NCI-H146 (cell line): ENCODE measurements at regions not wholly inside any gene's neighbourhood (a gene's known extent, or its start where the extent isn't known, plus 50 kb on each side); places are given as distances from the start of the nearest gene placed in this dataset.

Experiments used
- DNase-seq: peaks from one replicate; lab custom pipeline; 2025; lab: John Stamatoyannopoulos, UW

- no peak for DNase-seq
Observed at GRCh38 chr13:104206450-104207044, 1140.3 kb upstream of the SLC10A2 start.

DNA sequence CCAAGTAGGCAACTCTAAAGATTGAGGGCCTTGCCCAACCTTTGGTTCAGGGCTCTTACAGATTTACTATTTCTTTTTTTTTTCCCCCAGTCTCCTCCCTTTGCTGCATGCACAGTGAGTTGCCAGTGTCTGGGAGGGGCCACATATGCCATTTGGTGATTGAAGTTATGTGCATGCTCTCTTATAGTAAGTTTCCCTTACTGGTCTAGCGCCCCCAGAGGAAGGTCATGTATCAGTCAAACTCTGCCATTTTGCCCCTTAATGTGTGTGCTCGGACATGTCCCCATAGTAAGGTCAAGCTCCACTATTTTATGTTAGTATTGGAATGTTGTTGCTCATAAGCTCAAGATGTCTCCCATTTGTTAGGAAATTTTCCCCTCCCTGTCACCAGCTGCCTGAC lies 1138.0 kb upstream of the SLC10A2 start:
- no peak for DNase-seq

DNA sequence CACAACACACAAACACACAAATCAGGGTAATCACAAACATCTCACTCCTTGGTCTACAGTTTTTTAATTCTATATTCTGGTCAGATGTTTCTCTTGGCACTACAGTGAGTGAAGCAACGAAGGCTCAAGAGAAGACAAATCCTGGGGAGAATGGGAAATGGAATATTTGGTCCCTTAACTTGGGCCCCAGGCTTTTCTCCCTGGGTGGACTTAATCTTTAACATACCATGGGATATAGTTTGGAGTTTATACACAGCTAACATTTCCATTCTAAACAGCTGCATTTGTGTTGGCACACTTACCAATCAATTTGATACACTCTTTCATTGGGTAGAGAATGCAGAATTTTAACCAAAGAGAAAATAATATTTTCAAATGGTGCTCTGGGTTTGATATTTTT lies 1132.6 kb upstream of the SLC10A2 start:
- no peak for DNase-seq

GRCh38 chr13:104196611-104197010 lies 1130.4 kb upstream of the SLC10A2 start:
- no peak for DNase-seq

DNA sequence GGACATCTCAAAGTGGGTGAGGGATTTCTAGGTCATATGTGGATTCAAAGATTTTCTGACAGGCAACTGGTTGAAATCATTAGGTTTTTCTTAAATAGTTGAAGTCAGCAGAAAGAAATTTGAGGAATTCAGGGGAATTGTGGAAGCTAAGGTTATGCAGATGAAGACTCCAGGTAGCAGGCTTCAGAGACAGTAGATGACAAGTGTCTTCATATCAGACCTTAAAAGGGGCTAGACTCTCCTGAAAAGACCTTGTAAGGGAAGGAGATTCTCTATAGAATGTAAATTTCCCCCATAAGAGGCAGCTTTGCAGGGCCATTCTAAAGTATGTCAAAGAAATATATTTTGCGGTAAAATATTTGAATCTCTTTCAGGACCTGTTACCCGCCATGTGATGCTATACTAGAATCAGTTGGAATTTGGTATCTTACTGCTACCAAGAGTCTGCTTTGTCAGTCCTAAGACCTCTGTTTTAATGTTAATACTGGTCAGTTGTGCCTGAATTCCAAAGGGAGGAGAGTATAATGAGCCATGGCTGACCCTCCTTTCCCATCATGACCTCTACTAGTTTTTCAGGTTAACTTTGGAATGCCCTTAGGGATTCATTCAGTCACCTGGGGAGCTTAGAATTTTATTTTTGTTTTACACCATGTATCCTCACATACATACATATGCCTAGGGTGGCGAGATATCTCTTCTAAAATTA lies 1115.5 kb upstream of the SLC10A2 start:
- DNase-seq, result no peak

DNA sequence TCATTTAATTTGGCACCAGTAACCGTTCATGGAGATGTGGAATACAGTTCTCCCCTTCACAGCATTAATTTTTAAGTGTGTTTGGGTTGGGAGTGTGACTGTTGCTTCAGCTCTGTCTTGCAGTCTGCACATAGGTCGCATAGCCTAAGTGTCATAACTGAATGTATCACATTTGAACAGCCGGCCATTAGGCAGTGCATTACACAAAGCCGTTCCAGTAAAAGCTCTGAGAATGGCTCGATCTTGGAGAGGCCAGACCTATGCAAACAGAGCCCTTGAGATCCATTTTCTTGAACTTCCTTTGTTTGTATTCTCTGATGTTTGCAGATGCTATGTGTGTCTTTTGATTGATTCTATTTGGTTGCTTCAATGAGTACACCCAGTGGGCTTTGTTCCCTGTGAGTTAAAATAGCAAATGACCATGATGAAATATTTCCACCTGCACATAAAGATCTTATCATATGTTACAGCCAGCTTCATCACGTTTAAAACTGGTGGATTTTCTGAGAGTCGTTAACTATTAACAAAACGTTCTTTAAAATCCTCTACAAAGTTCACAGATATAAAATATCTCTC lies 1104.9 kb upstream of the SLC10A2 start:
- peak; percentile 12 for DNase-seq

DNA sequence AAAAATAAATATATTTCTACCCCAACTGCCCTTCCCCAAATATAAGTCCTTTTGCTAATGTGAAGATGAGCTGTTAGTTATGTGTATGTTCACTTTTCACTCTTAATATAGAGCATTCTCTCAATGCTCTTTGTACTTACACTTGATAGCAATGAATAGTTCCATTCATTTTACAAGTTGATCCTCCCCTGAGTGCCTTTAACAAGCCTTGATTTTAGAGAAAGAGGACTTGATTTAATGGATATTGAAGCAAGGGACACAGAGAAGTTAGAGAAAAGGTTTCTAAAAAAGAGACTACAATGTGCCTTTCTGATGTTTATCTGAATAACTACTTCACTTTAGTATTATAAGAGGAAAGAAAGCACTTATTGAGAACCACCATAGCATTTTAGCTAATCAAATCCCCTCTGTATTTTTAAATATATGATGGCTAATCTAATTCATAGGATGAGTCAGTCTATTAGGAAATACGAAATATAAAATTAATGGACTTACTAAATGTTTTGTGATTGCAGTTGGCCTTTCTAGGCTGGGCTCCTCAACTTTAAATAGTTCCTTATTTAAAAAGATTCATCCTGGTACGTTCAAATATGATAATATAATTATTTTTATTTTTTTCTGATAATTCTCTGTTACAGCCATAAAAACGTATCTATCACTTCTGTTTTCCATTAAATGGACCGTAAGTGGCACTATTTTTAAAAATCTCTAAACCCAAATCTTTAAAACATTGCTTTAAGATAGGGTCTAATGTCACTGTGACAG lies 1097.8 kb upstream of the SLC10A2 start:
- no peak for DNase-seq

GRCh38 chr13:104160536-104160935 lies 1094.3 kb upstream of the SLC10A2 start:
- no peak for DNase-seq

DNA sequence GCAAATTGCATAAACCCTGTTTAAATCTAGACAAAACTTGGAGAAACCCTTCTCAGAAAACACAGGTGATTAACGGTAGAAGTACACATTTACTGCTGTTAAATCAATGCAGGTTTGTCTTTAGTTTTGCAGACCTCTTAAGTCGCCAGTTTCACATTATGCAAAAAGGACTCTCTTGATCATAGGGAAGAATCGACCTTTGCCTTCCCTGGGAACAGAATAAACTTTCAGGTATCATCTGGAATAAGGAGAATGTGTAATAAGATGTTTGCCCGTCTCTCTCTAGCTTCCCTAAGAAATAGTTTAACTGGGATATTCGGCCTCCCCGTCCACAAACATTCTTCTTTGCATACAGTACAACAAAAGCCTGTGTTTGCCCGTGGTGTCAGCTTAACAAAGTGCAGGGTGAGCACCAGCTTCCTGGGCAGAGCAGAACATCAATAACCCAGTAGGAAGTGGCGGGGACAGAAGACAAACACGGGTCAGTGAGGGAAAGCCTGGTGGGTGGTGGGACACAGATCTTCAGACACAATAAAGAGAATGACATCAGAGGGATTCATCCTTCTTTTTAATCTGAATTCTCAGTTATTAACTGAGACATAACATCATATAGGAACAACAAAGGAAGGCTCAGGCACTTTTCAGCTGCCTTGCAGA lies 1077.7 kb upstream of the SLC10A2 start:
- peak; percentile 68 for DNase-seq

- DNase-seq, result peak; percentile 78
Observed at GRCh38 chr13:104140552-104140951, 1074.3 kb upstream of the SLC10A2 start.

- no peak for DNase-seq
Observed at GRCh38 chr13:104137416-104137815, 1071.2 kb upstream of the SLC10A2 start.

DNA sequence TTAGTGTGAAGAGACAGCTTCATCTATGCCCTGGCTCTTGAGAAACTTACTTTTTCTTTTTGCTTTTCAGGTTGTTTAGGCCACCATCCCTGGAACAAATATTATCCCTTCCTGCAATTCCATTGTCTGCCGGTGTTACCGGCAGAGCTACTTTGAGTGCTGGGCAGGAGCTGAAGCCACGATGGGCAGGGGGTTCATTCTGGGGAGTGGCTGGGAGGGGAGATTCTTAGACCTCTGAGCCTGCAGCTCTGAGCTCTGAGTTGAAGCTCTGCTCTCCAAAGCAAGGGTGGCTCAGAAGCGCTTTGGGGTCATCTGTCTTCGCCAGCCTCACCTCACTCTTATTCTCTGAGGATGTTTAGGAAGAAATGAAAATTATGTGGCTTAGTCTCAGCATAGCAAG lies 1066.6 kb upstream of the SLC10A2 start:
- no peak for DNase-seq

GRCh38 chr13:104114101-104114500 lies 1047.9 kb upstream of the SLC10A2 start:
- no peak for DNase-seq

DNA sequence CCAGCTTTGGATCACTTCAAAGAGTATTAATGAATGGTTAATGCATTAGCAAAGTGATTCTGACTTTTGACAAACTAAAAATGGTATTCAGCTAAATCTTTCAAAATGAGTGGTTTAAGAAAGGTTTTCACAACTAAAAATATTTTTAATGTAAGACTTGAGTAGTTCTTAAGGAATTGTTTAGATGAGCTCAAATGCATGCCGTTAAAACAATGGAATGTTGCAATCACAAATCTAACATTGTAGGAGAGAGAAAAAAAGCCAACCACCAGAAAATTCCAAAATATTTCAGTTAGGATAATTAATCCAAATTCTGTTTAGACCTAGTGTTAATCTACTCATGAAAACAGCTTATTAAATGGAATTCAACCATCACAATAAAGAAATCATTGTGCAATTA lies 1044.8 kb upstream of the SLC10A2 start:
- no peak for DNase-seq

- DNase-seq, result peak; percentile 1
Observed at GRCh38 chr13:104106705-104107393, 1040.6 kb upstream of the SLC10A2 start.

DNA sequence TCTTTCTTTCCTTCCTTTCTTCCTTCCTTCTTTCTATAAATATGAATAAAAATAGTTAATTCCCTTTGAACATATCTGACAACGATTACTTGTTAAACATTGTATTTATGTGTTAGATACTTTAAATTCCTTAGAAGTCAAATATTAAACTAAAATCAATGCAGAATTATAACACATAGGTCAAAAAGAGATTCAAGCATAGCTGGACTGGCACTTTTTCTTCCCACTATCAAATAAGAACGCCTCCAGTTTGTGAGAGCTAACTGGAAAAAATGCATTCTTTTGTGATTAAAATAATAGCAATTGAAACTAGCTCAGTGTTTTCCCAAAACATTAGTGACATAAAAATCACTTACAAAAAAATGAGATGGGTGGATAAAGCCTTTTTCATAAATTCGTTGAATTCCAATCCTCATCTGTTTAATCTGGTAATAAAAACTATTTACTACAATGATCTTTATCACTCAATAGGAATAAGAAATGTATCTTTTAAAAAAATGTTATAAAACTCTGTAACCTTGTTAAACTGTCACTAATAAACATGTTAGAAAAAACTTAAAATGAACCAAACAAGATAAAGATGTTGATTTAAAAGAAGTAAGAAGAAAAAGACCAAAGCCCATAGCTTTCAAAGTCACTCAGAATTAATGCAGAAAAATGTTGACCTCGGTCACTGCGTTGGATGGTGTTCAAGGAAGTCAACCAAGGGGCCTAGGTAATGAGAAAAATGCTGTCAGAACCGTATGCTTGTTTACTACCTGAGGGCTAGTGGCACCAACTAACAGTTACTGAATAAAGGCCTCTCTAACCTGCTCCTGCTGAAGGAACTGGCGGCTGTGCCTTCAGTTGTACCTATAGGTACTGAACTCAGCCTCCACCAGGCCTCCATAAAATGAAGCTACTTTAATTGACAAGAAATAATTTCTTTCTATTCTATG lies 1039.5 kb upstream of the SLC10A2 start:
- DNase-seq, result no peak

GRCh38 chr13:104099750-104100149 lies 1033.5 kb upstream of the SLC10A2 start:
- no peak for DNase-seq

- DNase-seq, result no peak
Observed at GRCh38 chr13:104098421-104098820, 1032.2 kb upstream of the SLC10A2 start.

DNA sequence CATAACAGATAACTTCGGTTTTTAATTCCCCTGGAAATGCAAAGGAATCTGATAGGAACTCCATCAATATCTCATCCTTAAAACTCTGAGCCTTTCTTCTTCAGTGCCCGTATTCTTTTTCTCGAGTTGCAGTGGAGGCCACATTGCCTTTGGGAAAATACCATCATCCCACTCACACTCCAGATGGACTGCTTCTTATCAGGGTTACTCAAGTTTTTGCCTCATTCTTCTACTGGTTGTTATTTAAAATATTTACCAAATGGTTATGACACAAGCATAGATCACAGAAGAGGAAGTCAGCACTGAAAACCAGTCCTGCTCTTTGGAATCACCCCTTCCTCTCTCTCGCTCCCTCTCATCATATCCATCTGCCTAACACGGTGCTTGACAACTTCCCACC lies 1020.5 kb upstream of the SLC10A2 start:
- no peak for DNase-seq

DNA sequence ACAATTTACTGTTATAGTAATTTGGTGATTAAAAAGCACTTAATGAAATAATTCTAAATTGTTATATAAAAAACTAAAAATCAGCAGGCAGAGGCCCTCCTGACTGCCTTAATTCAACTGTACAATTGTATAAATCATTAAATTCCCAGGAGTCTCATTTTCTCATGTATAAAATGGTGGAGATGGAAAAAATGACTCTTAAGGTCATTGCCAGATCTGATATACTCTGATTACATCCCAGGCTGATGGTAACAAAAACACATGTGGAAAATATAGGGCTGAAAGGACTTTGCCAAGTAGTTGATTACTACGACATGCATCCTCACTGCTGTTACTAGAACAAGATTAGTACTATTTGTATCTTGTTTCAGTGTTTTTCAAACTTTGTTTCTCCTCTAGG lies 1020.0 kb upstream of the SLC10A2 start:
- DNase-seq, result no peak

GRCh38 chr13:104085611-104086010 lies 1019.4 kb upstream of the SLC10A2 start:
- DNase-seq, result no peak
